A673 (cell line): ENCODE measurements at regions not wholly inside any gene's neighbourhood (a gene's known extent, or its start where the extent isn't known, plus 50 kb on each side); places are given as distances from the start of the nearest gene placed in this dataset.

Experiments
- EZH2 ChIP-seq: fragments of 200-600 bp; sonication (generic); IDR thresholded peaks from 2 replicates; pipeline ENCODE4 v1.6.1; 2017; ENCODE audit warnings: borderline replicate concordance, low read depth, mild to moderate bottlenecking, mixed read lengths, antibody characterized with exemption, low read length; ENCODE audit not compliant: poor library complexity, severe bottlenecking
- TF ChIP-seq, protein P1 (sequence below): fragments of 300-800, 200-600 bp; sonication (generic); conservative IDR thresholded peaks from 2 replicates; pipeline ENCODE4 v1.5.1; 2017; ENCODE audit warnings: low read depth, mild to moderate bottlenecking, antibody characterized with exemption, low read length, moderate library complexity, mixed read lengths

DNA sequence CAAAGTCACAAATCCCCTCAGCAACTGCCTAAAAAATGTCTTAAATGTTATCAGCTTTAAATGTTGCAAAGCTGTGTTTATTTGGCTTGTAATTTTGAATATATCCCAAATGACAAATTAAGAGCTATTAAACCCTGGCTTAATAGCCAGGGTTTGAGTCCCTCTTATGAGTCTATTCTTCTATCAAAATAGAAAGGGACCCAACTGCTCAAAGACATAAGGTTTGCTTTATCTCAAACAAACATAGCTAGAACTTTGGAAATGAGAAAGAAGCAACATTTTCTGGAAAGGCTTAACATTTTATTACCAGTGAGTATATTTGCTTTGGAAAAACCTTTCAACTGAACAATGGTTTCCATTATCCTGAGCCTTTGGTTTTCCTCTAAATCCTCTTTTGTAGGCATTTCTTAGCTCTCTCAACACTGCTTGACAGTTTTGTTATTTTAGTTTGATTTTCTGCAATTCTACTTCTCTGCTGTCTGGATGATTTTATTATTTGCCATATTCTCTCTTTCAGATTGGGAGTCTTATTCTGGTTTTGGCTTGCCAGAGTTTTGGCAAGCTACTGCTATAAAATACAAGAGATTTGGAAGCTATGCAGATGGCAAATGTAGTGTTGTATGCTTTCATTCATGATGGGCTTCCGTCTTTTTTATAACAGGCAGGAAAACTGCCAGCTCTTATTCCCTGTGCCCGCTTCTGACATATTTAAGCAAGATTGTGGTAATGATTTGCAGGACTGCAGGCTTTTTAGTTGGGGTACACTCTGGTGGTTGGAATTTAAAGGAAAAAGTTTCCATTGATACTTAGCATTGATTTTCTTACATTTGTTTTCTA, 734.9 kb downstream of the DTWD2 start:
- TF ChIP-seq, protein P1, sequence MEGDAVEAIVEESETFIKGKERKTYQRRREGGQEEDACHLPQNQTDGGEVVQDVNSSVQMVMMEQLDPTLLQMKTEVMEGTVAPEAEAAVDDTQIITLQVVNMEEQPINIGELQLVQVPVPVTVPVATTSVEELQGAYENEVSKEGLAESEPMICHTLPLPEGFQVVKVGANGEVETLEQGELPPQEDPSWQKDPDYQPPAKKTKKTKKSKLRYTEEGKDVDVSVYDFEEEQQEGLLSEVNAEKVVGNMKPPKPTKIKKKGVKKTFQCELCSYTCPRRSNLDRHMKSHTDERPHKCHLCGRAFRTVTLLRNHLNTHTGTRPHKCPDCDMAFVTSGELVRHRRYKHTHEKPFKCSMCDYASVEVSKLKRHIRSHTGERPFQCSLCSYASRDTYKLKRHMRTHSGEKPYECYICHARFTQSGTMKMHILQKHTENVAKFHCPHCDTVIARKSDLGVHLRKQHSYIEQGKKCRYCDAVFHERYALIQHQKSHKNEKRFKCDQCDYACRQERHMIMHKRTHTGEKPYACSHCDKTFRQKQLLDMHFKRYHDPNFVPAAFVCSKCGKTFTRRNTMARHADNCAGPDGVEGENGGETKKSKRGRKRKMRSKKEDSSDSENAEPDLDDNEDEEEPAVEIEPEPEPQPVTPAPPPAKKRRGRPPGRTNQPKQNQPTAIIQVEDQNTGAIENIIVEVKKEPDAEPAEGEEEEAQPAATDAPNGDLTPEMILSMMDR: no peak
- TF ChIP-seq EZH2: no peak
